Activated B cell treated with CpG ODN at 0.5 μM for 24 hours (primary cell): ENCODE measurements at regions not wholly inside any gene's neighbourhood (a gene's known extent, or its start where the extent isn't known, plus 50 kb on each side); places are given as distances from the start of the nearest gene placed in this dataset.

Source experiments
- ATAC-seq: fragments of 200-7000 bp; cut with Tn5 transposase; one replicate; pipeline ENCODE4 v1.10.0; 2021; ENCODE audit warnings: low read depth, mild to moderate bottlenecking, moderate library complexity
- CTCF ChIA-PET: fragments of 350-600 bp; sonication (Branson Sonifier 250); formaldehyde crosslinking; loops from one replicate; lab custom pipeline; 2021; ENCODE audit warnings: antibody characterized with exemption; lab: Charles Lee
- POLR2A ChIA-PET: fragments of 350-600 bp; sonication (Branson Sonifier 250); formaldehyde crosslinking; loops from one replicate; lab custom pipeline; 2021; ENCODE audit warnings: antibody characterized with exemption; lab: Charles Lee
- DNase-seq: peaks from one replicate; pipeline ENCODE4 v3.0.0; 2022
- H3K27ac Mint-ChIP-seq: one replicate; pipeline ENCODE4 v1.8.0; 2020; ENCODE audit warnings: mixed read lengths
- H3K27me3 Mint-ChIP-seq: one replicate; pipeline ENCODE4 v1.8.0; 2021; ENCODE audit warnings: mixed read lengths
- H3K36me3 Mint-ChIP-seq: one replicate; pipeline ENCODE4 v1.8.0; 2021; ENCODE audit warnings: low read depth, mixed read lengths
- H3K4me1 Mint-ChIP-seq: one replicate; pipeline ENCODE4 v1.8.0; 2021; ENCODE audit warnings: mixed read lengths
- H3K4me3 Mint-ChIP-seq: one replicate; pipeline ENCODE4 v1.8.0; 2020; ENCODE audit warnings: mild to moderate bottlenecking, mixed read lengths
- H3K9me3 Mint-ChIP-seq: one replicate; pipeline ENCODE4 v1.8.0; 2020; ENCODE audit warnings: mixed read lengths
- CTCF ChIP-seq: fragments of 200-600 bp; IDR thresholded peaks from one replicate; pipeline ENCODE4 v1.8.0; 2022; ENCODE audit warnings: antibody characterized with exemption, mild to moderate bottlenecking
- intact Hi-C: fragments of 100-400 bp; cut with micrococcal nuclease; formaldehyde crosslinking; loops from one replicate; pipeline ENCODE4 v1.15.1; 2024

- peaks cover 2% of the 10 kb centered on the region for H3K4me1 Mint-ChIP-seq
- ATAC-seq (no peak), DNase-seq (no peak)
- no peak overlapping the region for H3K27ac Mint-ChIP-seq
- no peak for TF ChIP-seq CTCF
- H3K4me3 Mint-ChIP-seq: no peak overlapping the region
- H3K9me3 Mint-ChIP-seq: no peaks in the 10 kb centered on the region
- no peaks in the 10 kb centered on the region for H3K36me3 Mint-ChIP-seq
- intact Hi-C loops: no loop called here
- ChIA-PET POLR2A (no interaction called here), CTCF (no interaction called here)
- H3K27me3 Mint-ChIP-seq: peaks cover 53% of the 10 kb centered on the region
Observed at GRCh38 chr2:118773826-118774225, 73.6 kb downstream of the EN1 start.

- ATAC-seq (no peak), DNase-seq (no peak)
- H3K4me3 Mint-ChIP-seq: no peak overlapping the region
- no peak for TF ChIP-seq CTCF
- no peak overlapping the region for H3K27ac Mint-ChIP-seq
- ChIA-PET CTCF (no interaction called here), POLR2A (no interaction called here)
- peaks cover 2% of the 10 kb centered on the region for H3K4me1 Mint-ChIP-seq
- H3K27me3 Mint-ChIP-seq: peaks cover 59% of the 10 kb centered on the region
- H3K9me3 Mint-ChIP-seq: no peaks in the 10 kb centered on the region
- intact Hi-C loops: no loop called here
- H3K36me3 Mint-ChIP-seq: no peaks in the 10 kb centered on the region
Observed at GRCh38 chr2:118772487-118773200, 74.8 kb downstream of the EN1 start.

GRCh38 chr2:118769707-118770400, 77.6 kb downstream of the EN1 start:
- CTCF ChIA-PET: no interaction called here
- intact Hi-C loops: no loop called here
- Mint-ChIP-seq H3K27ac (no peak overlapping the region), H3K36me3 (no peaks in the 10 kb centered on the region), H3K27me3 (peaks cover 48% of the 10 kb centered on the region), H3K9me3 (no peaks in the 10 kb centered on the region), H3K4me1 (peaks cover 2% of the 10 kb centered on the region), H3K4me3 (no peak overlapping the region)
- ATAC-seq (no peak), DNase-seq (no peak)
- no peak for TF ChIP-seq CTCF
- POLR2A ChIA-PET: no interaction called here

GRCh38 chr2:118766871-118767270, 80.6 kb downstream of the EN1 start:
- ChIA-PET POLR2A (no interaction called here), CTCF (no interaction called here)
- Mint-ChIP-seq H3K27ac (no peak overlapping the region), H3K4me1 (no peaks in the 10 kb centered on the region), H3K9me3 (no peaks in the 10 kb centered on the region), H3K36me3 (no peaks in the 10 kb centered on the region), H3K27me3 (peaks cover 29% of the 10 kb centered on the region), H3K4me3 (no peak overlapping the region)
- intact Hi-C loops: no loop called here
- DNase-seq (no peak), ATAC-seq (no peak)
- TF ChIP-seq CTCF: no peak

GRCh38 chr2:118764855-118765254, 82.6 kb downstream of the EN1 start:
- Mint-ChIP-seq H3K27me3 (peaks cover 20% of the 10 kb centered on the region), H3K4me3 (no peak overlapping the region), H3K27ac (no peak overlapping the region), H3K9me3 (no peaks in the 10 kb centered on the region), H3K4me1 (no peaks in the 10 kb centered on the region), H3K36me3 (no peaks in the 10 kb centered on the region)
- POLR2A ChIA-PET: no interaction called here
- CTCF ChIA-PET: no interaction called here
- no peak for DNase-seq
- TF ChIP-seq CTCF: no peak
- ATAC-seq: no peak
- intact Hi-C loops: no loop called here
